ENCODE measurements at regions not wholly inside any gene's neighbourhood (a gene's known extent, or its start where the extent isn't known, plus 50 kb on each side); places are given as distances from the start of the nearest gene placed in this dataset.

DNA sequence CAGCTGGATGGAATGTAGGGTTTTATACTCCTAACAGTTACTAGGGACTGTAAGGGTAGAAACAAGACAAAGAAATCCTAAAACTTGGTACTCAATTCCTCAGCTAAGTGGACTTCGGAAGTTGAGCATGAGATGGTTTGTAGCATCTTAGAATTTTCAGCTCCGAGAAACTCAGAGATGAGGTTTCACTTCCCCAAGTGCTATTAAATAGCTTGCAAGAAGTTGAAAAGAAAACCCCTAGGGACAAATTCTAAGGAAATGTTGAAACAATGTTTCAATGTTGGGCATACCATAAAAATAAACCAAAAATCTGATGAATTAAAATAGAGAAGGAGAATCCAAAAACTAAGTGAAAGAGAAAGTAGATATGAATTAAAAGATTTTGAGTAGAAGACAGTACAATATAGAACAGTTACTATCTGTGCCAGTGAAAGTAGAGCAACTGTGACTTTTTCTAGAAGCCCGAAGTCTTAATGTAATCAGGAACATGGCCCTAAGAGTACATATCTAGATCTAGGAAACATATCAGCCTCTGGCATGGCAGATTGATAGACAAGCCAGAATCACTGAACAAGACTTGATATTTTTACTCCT is 308.6 kb upstream of the RGMB start:
- TF ChIP-seq, protein P1, sequence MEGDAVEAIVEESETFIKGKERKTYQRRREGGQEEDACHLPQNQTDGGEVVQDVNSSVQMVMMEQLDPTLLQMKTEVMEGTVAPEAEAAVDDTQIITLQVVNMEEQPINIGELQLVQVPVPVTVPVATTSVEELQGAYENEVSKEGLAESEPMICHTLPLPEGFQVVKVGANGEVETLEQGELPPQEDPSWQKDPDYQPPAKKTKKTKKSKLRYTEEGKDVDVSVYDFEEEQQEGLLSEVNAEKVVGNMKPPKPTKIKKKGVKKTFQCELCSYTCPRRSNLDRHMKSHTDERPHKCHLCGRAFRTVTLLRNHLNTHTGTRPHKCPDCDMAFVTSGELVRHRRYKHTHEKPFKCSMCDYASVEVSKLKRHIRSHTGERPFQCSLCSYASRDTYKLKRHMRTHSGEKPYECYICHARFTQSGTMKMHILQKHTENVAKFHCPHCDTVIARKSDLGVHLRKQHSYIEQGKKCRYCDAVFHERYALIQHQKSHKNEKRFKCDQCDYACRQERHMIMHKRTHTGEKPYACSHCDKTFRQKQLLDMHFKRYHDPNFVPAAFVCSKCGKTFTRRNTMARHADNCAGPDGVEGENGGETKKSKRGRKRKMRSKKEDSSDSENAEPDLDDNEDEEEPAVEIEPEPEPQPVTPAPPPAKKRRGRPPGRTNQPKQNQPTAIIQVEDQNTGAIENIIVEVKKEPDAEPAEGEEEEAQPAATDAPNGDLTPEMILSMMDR (IDR thresholded peaks at IDR 0.05): no peak
- ATAC-seq (ENCODE audit: low FRiP score) (no peak), DNase-seq (ENCODE audit: low spot score) (no peak)

DNA sequence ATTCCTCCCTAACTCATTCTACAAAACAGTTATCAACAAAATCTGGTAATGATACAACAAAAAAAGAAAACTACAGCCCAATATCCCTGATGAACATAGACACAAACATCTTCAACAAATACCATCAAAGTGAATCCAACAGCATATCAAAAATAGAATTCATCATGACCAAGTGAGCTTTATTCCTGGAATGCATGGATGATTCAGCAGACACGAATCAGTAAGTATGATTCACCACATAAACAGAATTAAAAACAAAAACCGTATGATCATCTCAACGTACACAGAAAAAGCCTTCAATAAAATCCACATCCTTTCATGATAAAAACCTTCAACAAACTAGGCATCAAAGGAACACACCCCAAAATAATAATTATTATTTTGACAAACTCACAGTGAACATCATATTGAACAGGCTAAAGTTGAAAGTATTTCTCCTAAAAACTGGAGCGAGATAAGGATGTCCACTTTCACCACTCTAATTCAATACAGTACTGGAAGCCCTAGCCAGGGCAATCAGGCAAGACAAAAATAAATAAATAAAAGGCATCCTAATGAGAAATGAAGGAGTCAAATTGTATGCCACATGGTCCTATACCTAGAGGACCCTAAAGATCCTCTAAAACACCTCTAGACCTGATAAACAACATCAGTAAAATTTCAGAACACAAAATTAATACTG is 305.1 kb upstream of the RGMB start:
- TF ChIP-seq, protein P1 (IDR thresholded peaks at IDR 0.05): no peak
- ATAC-seq (ENCODE audit: low FRiP score) (no peak), DNase-seq (ENCODE audit: low spot score) (no peak)

DNA sequence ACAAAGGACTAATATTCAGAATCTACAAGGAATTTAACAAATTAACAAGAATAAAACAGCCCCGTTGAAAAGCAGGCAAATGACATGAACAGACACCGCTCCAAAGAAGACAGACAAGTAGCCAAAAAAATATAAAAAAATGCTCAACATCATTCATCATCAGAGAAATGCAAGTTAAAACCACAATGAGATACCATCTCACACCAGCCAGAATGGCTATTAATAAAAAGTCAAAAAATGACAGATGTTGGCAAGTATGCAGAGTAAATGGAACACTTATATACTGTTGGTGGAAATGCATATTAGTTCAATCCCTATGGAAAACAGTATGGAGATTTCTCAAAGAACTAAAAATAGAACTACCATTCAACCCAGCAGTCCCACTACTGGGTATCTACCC is 302.7 kb upstream of the RGMB start:
- no peak for DNase-seq (ENCODE audit: low spot score)
- TF ChIP-seq, protein P1 (IDR thresholded peaks at IDR 0.05): no peak
- no peak for ATAC-seq (ENCODE audit: low FRiP score)

DNA sequence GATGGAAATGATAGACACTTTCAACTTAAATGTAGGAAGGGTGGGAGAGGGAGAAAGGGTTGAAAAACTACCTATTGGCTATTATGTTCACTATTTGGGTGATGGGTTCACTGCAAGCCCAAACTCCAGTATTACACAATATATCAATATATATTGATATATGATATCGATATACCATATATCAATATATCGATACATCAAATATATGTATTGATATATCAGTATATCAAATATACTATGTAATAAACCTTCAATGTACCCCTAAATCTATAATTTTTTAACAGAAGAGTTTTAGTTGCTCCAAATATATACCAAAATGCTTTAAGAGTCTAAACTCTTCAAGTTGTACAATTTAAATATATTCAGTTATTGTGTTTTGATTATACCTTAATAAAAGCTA is 302.0 kb upstream of the RGMB start:
- ATAC-seq (ENCODE audit: low FRiP score) (no peak), DNase-seq (ENCODE audit: low spot score) (no peak)
- TF ChIP-seq, protein P1 (IDR thresholded peaks at IDR 0.05): no peak

DNA sequence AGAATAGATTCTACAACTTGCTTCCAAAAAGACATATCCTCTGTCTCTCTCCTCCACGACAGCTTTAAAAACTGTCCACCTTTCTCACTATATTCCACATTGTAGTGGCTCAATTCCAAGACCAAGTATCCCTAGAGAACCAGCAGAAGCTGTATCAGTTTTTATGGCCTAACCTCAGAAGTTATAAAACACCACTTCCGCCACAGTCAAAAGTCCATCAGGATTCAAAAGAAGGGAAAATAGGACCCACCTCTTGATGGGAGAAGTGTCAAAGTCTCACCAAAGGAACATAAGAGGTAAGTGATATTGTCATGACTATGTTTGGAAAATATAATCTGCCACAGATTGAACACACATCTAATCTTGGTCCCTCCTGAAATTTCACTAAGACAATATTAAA is 299.2 kb upstream of the RGMB start:
- no peak for DNase-seq (ENCODE audit: low spot score)
- ATAC-seq (ENCODE audit: low FRiP score): no peak
- TF ChIP-seq, protein P1 (IDR thresholded peaks at IDR 0.05): no peak

DNA sequence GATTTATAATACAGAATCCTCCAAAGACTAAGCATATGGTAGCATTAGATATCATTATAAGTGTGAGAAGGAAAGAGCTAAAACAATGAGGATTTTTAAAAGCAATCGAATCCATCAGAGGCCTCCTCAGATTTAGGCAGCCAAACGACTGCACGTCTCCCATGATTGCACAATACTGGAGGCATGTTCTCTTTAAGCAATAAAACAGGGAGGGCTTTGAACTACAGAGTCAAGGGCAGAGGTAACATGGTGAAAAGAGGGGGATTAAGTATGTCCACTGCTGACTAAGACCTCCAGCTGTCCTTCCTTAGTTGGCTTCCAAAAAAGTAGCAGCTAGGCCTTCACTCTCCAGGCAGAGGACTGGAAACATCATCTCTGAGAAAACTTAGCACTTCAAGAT is 298.7 kb upstream of the RGMB start:
- ATAC-seq (ENCODE audit: low FRiP score) (no peak), DNase-seq (ENCODE audit: low spot score) (no peak)
- TF ChIP-seq, protein P1 (IDR thresholded peaks at IDR 0.05): no peak
